ENCODE measurements at regions not wholly inside any gene's neighbourhood (a gene's known extent, or its start where the extent isn't known, plus 50 kb on each side); places are given as distances from the start of the nearest gene placed in this dataset.

GRCh38 chr10:10629512-10629911 lies 388.2 kb upstream of the CELF2 start:
- no peak for DNase-seq (ENCODE audit: low read depth in 2 of 3, low spot score in 2 of 3)

- no peak for DNase-seq (ENCODE audit: low read depth in 2 of 3, low spot score in 2 of 3)
These were observed 387.4 kb upstream of the CELF2 start for GRCh38 chr10:10630281-10630680.

GRCh38 chr10:10630782-10631181 lies 386.9 kb upstream of the CELF2 start:
- DNase-seq (ENCODE audit: low read depth in 2 of 3, low spot score in 2 of 3) = no peak

- DNase-seq (ENCODE audit: low read depth in 2 of 3, low spot score in 2 of 3) = no peak
These were observed 375.5 kb upstream of the CELF2 start for GRCh38 chr10:10642189-10642588.

- DNase-seq (ENCODE audit: low read depth in 2 of 3, low spot score in 2 of 3) = no peak
These were observed 374.9 kb upstream of the CELF2 start for GRCh38 chr10:10642751-10643150.

GRCh38 chr10:10644008-10644646 lies 373.5 kb upstream of the CELF2 start:
- DNase-seq (ENCODE audit: low read depth in 2 of 3, low spot score in 2 of 3) = no peak

- DNase-seq (ENCODE audit: low read depth in 2 of 3, low spot score in 2 of 3) = no peak
These were observed 372.8 kb upstream of the CELF2 start for GRCh38 chr10:10644676-10645385.

GRCh38 chr10:10647331-10647730 lies 370.3 kb upstream of the CELF2 start:
- no peak for DNase-seq (ENCODE audit: low read depth in 2 of 3, low spot score in 2 of 3)

GRCh38 chr10:10657139-10657760 lies 360.4 kb upstream of the CELF2 start:
- no peak for DNase-seq (ENCODE audit: low read depth in 2 of 3, low spot score in 2 of 3)

- DNase-seq (ENCODE audit: low read depth in 2 of 3, low spot score in 2 of 3) = no peak
These were observed 359.4 kb upstream of the CELF2 start for GRCh38 chr10:10658172-10658785.

- DNase-seq (ENCODE audit: low read depth in 2 of 3, low spot score in 2 of 3) = no peak
These were observed 357.6 kb upstream of the CELF2 start for GRCh38 chr10:10660054-10660453.

- no peak for DNase-seq (ENCODE audit: low read depth in 2 of 3, low spot score in 2 of 3)
These were observed 356.5 kb upstream of the CELF2 start for GRCh38 chr10:10661176-10661575.

- no peak for DNase-seq (ENCODE audit: low read depth in 2 of 3, low spot score in 2 of 3)
These were observed 354.8 kb upstream of the CELF2 start for GRCh38 chr10:10662716-10663408.

GRCh38 chr10:10663622-10664021 lies 354.1 kb upstream of the CELF2 start:
- no peak for DNase-seq (ENCODE audit: low read depth in 2 of 3, low spot score in 2 of 3)

GRCh38 chr10:10665750-10666149 lies 351.9 kb upstream of the CELF2 start:
- no peak for DNase-seq (ENCODE audit: low read depth in 2 of 3, low spot score in 2 of 3)

- no peak for DNase-seq (ENCODE audit: low read depth in 2 of 3, low spot score in 2 of 3)
These were observed 350.2 kb upstream of the CELF2 start for GRCh38 chr10:10667466-10667865.

GRCh38 chr10:10676972-10677371 lies 340.7 kb upstream of the CELF2 start:
- no peak for DNase-seq (ENCODE audit: low read depth in 2 of 3, low spot score in 2 of 3)

- no peak for DNase-seq (ENCODE audit: low read depth in 2 of 3, low spot score in 2 of 3)
These were observed 340.2 kb upstream of the CELF2 start for GRCh38 chr10:10677479-10677878.

GRCh38 chr10:10680496-10680895 lies 337.2 kb upstream of the CELF2 start:
- DNase-seq (ENCODE audit: low read depth in 2 of 3, low spot score in 2 of 3) = no peak

GRCh38 chr10:10684972-10685371 lies 332.7 kb upstream of the CELF2 start:
- DNase-seq (ENCODE audit: low read depth in 2 of 3, low spot score in 2 of 3) = no peak

GRCh38 chr10:10685566-10685965 lies 332.1 kb upstream of the CELF2 start:
- no peak for DNase-seq (ENCODE audit: low read depth in 2 of 3, low spot score in 2 of 3)

All from activated CD8-positive, alpha-beta memory T cell treated with anti-CD3 and anti-CD28 coated beads for 48 hours (primary cell).